Progenitor cell of endocrine pancreas (in vitro differentiated cells): ENCODE measurements at regions not wholly inside any gene's neighbourhood (a gene's known extent, or its start where the extent isn't known, plus 50 kb on each side); places are given as distances from the start of the nearest gene placed in this dataset.

Source experiments
- DNase-seq: peaks from one replicate; pipeline ENCODE4 v3.0.0; 2021; ENCODE audit warnings: low spot score; ENCODE audit not compliant: unreplicated experiment
- H3K27ac Mint-ChIP-seq: 2 replicates; pipeline ENCODE4 v1.8.0; 2021; ENCODE audit warnings: mild to moderate bottlenecking, moderate library complexity, mixed read lengths
- H3K27me3 Mint-ChIP-seq: 2 replicates; pipeline ENCODE4 v1.8.0; 2021; ENCODE audit warnings: mixed read lengths
- H3K36me3 Mint-ChIP-seq: 2 replicates; pipeline ENCODE4 v1.8.0; 2022; ENCODE audit warnings: mixed read lengths; ENCODE audit not compliant: insufficient read depth
- H3K4me1 Mint-ChIP-seq: 2 replicates; pipeline ENCODE4 v1.8.0; 2021; ENCODE audit warnings: low read depth, mixed read lengths
- H3K4me3 Mint-ChIP-seq: 2 replicates; pipeline ENCODE4 v1.8.0; 2021; ENCODE audit warnings: low read depth, mild to moderate bottlenecking, moderate library complexity, mixed read lengths
- H3K9me3 Mint-ChIP-seq: 2 replicates; pipeline ENCODE4 v1.8.0; 2021; ENCODE audit warnings: low read depth, mixed read lengths
- TF ChIP-seq, protein P1 (sequence below): fragments of 200-600 bp; sonication (generic); IDR thresholded peaks from one replicate; pipeline ENCODE4 v1.5.0; 2021; ENCODE audit warnings: antibody characterized with exemption, mild to moderate bottlenecking; ENCODE audit not compliant: unreplicated experiment

DNA sequence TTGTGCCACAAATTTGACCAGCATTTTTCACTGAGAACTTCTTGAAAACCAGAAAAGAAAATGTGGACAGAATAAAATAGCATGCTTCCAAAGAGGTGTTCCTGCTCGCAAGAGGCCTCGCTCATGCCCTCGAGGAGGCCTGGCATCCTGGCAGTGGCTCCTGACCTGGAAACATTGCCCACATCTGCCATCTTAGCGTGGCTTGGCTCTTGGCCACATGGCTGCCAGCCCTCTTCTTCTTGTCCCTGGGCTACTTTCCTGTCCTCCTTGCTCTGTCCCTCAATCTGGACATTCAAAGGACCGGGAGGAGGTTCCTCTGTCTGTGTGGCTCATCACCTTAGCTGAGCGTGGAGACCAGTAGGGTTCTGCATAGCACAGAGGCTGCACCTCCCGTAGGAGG is 131.6 kb upstream of the TMEM72 start:
- TF ChIP-seq, protein P1, sequence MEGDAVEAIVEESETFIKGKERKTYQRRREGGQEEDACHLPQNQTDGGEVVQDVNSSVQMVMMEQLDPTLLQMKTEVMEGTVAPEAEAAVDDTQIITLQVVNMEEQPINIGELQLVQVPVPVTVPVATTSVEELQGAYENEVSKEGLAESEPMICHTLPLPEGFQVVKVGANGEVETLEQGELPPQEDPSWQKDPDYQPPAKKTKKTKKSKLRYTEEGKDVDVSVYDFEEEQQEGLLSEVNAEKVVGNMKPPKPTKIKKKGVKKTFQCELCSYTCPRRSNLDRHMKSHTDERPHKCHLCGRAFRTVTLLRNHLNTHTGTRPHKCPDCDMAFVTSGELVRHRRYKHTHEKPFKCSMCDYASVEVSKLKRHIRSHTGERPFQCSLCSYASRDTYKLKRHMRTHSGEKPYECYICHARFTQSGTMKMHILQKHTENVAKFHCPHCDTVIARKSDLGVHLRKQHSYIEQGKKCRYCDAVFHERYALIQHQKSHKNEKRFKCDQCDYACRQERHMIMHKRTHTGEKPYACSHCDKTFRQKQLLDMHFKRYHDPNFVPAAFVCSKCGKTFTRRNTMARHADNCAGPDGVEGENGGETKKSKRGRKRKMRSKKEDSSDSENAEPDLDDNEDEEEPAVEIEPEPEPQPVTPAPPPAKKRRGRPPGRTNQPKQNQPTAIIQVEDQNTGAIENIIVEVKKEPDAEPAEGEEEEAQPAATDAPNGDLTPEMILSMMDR = no peak
- DNase-seq = no peak
- Mint-ChIP-seq H3K9me3 (no peaks in the 10 kb centered on the region), H3K27me3 (peaks cover 19% of the 10 kb centered on the region), H3K27ac (no peak overlapping the region), H3K4me1 (no peaks in the 10 kb centered on the region), H3K36me3 (no peaks in the 10 kb centered on the region), H3K4me3 (no peak overlapping the region)

DNA sequence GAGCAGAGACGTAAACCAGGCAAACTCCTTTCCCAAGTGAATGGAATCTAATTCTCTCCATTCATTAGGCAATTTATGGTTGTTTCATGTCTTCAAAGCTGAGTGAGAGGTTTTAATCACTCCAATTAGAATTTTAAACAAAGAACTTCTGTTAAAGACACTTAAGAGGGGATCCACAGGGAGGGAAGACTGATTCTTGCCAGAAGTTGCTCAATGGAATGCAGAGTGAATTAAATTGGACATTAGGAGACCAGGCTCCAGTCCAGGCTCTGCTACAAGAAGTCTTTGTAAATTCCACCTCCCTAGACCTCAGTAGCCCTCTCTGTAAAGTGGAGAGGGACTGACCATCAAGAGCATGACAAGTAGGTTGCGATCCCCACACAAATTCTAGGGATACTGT is 130.7 kb upstream of the TMEM72 start:
- Mint-ChIP-seq H3K4me3 (no peak overlapping the region), H3K9me3 (no peaks in the 10 kb centered on the region), H3K36me3 (no peaks in the 10 kb centered on the region), H3K27ac (no peak overlapping the region), H3K27me3 (peaks cover 18% of the 10 kb centered on the region), H3K4me1 (no peaks in the 10 kb centered on the region)
- TF ChIP-seq, protein P1 = no peak
- no peak for DNase-seq

DNA sequence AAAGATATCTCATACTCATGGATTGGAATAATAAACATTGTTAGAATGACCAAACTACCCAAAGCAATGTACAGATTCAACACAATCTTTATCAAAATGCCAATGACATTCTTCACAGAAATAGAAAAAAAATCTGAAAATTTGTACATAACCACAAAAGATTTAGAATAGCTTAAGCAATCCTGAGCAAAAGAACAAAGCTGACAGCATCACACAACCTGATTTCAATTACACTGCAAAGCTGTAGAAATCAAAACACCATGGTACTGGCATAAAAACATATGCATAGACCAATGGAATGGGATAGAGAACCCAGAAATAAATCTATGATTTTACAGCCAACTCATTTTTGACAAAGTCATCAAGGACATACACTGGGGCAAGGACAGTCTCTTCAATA is 130.0 kb upstream of the TMEM72 start:
- no peak for DNase-seq
- H3K27ac Mint-ChIP-seq = no peak overlapping the region
- TF ChIP-seq, protein P1 = no peak
- H3K9me3 Mint-ChIP-seq = no peaks in the 10 kb centered on the region
- no peaks in the 10 kb centered on the region for H3K36me3 Mint-ChIP-seq
- H3K4me1 Mint-ChIP-seq = no peaks in the 10 kb centered on the region
- H3K4me3 Mint-ChIP-seq = no peak overlapping the region
- peaks cover 17% of the 10 kb centered on the region for H3K27me3 Mint-ChIP-seq

DNA sequence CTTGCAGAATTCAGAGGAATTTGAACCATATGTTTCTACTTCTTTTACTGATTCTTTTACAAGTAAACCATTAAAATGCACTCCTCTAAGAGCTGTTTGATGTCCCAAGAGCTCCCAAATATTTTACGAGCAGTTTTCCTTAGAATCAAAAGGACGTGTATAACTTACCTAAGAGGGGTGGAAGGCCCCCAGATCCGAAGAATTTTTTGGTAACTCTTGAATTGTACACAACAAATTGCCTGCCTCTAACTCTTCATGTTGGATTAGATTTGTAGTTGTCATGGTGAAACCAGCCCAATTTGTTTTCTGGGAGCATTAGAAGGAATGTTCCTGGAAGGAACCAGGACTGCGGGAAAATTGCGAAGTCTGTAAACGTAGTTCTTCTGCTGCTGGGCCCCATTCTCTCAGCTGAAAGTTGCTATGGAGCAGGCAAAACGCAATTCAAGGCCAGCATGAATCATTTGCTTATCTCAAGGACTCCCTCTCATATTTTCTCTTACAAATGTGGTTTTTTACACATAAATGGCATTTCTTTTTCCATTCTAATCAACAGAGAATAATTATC is 124.8 kb upstream of the TMEM72 start:
- no peaks in the 10 kb centered on the region for H3K36me3 Mint-ChIP-seq
- peaks cover 22% of the 10 kb centered on the region for H3K27me3 Mint-ChIP-seq
- peaks cover 2% of the 10 kb centered on the region for H3K4me1 Mint-ChIP-seq
- no peak for DNase-seq
- no peak overlapping the region for H3K27ac Mint-ChIP-seq
- H3K4me3 Mint-ChIP-seq = no peak overlapping the region
- TF ChIP-seq, protein P1 = no peak
- no peaks in the 10 kb centered on the region for H3K9me3 Mint-ChIP-seq

DNA sequence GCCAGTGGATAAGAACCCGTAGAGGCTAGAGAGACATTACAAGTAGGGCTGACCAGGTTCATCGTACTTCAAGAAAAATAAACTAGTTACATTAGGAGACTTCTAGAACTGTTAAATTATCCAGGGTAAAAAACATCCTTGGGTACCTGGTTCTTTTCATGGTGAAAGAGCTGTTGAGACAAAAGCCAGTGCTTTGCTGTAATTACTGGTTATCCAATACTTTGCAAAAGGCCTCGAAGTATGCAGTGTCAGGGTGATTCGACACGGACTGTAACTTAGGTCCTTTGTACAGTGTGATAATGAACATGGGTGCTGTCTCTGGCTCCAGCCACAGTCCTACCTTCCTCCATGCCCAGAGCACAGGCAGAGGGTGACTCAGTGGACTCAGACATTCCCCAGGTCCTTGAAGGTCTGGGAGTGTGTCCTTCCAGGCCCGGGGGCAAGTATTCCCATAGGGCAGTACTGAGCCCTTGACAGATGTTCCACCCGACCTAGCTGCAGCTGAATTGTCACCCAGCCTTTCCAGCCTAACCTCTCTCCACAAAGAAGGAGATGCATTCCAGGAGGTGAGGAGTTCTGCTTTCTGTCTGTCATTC is 123.6 kb upstream of the TMEM72 start:
- Mint-ChIP-seq H3K27me3 (peaks cover 27% of the 10 kb centered on the region), H3K9me3 (no peaks in the 10 kb centered on the region), H3K4me3 (no peak overlapping the region), H3K4me1 (peaks cover 2% of the 10 kb centered on the region), H3K27ac (no peak overlapping the region), H3K36me3 (no peaks in the 10 kb centered on the region)
- TF ChIP-seq, protein P1 = no peak
- DNase-seq = no peak
